IPS-NIHi7 (cell line): ENCODE measurements at regions not wholly inside any gene's neighbourhood (a gene's known extent, or its start where the extent isn't known, plus 50 kb on each side); places are given as distances from the start of the nearest gene placed in this dataset.

Experiments
- DNase-seq: peaks from one replicate; pipeline ENCODE4 v3.0.0; 2012; ENCODE audit warnings: mixed read lengths; ENCODE audit errors: extremely low spot score

DNA sequence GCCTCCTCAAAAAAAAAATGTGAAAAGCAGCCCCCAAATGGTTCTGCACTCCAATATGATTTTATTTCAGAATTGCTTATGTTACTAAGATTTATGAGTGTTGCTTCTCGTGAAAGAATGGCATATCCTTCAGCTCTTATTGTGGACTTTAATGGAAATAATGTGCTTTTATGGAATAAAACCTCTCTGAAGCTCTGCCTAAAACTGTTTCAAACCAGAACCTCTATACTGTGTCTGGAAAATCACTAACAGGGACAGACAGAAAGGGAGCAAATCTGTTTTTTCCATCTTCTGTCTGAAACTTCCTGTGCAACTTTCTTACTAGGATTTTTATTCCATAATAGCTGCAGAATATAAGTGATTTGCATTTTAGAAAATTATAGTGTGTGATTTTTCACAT lies 493.1 kb downstream of the ANKRD50 start:
- DNase-seq: no peak

DNA sequence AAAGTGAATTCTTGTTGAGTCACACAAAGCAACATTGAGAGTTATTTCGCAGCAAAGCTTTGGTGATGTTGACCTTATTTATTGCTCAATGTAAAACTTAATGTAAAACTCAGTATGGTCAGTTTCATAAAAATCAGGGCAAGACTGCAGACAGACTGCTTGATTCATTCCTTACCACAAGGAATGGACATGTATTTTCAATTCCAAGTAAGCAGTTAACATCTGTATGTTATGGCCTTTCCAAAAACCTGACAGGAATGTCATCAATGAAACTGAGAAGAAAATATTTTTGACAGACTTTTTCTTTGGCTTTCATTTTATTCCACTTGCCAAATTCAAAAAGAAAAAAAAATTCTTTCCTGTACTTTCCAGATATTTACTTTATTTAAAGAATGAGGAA lies 488.3 kb downstream of the ANKRD50 start:
- no peak for DNase-seq

DNA sequence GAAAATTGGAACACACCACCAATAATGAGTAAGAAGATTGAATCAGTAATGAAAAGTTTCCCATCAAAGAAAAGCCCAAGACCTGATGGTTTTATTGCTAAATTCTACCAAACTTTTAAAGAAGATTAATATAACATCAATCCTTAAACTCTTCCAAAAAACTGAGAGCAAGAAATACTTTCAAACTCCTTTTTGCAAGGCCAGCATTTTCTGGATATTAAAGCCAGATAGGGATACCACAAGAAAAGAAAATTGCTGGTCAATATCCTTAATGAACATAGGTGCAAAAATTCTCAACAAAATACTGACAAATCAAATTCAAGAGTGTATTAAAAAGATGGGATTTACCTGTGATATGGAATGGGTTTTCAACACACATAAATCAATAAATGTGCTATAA lies 484.6 kb downstream of the ANKRD50 start:
- no peak for DNase-seq

DNA sequence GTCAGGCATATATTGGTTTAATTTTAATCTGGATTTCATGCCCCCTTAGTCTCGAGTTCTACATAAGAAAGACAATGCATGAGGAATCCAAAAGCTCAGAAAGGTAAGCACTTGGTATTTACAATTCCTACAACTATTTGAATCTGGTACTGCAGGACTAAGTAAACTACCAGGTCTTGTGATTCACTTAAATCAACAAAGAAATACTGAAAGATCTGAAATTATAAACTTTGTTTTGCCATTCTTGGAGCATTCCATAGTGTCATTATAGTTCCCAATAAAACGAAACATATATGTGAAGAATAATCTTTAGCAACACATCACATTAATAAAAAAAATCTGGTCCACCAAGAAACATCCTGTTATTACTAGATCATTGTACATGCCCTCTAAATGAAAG lies 482.3 kb downstream of the ANKRD50 start:
- no peak for DNase-seq

DNA sequence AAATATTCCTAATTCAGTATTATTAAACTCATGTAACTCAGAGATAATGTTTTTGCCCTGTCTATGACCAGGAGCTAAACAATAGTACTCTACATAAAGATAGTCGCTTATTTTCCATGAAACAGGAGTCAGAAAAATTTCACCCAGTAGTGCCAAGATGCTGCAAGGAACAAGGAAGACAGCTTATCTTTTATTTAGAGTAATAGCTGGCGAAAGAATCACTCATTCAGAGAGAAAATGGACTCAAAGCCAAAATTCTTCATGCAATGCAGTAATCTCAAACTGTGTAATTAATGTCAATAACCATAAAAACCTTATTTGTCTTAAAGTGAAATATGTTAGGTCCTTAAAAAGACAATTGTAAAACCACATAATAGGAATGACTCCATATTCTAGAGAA lies 477.8 kb downstream of the ANKRD50 start:
- no peak for DNase-seq

DNA sequence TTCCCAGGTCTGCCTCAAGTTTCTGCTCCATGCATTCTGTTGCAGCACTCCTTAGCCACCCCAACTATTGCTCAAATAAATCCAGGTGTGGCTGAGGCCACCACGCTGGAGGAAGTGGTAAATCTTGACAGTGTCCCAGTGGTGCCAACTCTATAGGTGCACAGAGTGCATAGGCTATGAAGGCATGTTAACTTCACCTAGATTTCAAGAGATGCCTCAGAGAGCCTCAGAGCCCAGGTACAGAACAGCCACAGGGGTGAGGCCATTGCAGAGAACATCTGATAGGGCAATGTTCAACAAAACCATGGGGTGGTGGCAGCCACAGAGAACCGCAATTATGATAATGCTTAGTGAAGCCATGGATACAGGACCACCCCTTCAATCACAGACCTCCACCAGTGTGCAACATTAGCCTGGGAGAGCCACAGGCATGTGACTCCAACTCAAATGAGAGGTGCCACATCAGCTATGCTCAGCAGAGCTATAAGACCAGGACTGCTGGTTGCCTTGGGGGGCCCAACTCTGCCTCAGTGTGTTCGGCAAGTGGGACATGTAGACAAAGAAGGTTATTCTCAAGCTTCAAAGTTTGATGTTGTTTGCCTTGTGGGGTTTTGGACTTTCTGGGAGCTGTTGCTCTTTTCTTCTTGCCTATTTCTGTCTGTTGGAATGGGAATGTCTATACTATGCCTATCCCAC lies 468.7 kb downstream of the ANKRD50 start:
- no peak for DNase-seq

DNA sequence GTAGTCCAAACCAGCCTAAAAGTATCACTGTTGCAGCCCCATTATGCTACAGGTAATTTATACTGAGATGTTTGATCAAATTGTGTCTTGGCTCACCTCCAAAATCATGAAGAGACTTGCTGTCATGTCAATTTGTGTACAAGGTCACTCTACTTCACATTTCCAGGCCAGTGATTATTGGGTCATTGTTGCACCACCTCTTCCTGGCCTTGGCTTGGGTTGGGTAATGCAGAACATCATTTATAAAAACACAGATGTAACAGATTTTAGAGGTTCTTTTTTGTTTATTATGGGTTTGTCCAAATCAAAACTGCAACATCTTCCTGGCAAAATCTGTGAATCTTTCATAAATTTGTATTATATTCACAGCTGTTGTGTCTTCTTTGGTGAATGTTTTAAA lies 459.5 kb downstream of the ANKRD50 start:
- no peak for DNase-seq

DNA sequence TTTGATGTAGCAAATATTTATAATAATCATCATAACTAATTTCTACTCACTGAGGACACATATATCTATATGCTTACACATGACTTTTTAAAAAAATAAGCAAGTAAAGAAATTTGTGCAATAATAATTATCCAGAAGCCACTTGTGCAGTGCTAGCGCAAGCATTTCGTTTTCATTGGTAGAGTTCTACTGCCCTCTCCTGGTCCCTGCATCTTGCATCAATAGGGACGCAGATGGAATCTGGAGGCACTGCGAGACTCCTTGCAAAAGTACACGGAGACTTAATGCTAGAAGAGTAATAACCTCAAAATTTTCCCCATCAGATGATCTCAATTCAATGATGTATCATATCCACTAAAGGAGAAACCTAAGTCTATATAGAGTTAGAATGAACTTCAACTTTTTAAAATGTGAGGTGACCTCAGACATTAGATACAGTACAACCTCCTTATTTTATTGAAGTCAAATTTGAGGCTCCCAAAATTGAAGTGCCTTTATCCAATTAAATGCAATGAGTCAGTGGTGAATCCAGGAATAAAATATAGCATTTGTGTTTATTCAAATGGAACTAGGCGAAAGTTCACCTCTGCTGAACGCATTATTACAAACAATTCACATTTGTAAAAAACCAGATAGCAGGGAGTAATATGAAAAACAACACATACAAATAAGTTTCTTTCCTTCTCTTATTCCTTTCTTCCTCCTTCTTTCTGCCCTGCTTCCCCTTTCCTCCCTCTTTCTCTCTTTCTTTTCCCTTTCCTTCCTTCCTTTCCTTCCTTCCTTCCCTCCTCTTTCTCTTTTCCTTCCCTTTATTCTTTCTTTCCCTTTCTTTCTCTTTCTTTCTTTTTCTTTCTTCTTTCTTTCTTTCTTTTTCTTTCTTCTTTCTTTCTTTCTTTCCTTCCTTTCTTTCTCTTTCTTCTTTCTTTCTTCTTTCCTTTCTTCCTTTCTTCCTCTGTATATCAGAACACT lies 450.0 kb downstream of the ANKRD50 start:
- DNase-seq: peak; percentile 51

DNA sequence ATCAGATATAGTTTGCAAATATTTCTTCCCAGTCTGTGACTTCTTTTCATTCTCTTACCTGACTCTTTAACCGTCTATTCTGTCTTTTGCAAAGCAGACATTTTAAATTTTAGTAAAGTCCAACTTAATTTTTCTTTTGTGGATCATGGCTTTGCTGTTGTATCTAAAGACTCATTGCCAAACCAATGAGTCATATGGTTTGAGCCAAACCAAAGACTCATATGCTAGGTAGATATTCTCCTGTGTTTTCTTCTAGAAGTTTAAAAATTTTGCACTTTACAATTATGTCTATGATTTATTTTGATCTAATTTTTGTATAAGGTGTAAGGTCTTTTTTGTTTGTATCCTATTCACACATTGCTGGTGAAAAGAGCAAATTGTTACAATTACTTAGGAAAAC lies 446.8 kb downstream of the ANKRD50 start:
- DNase-seq: no peak

DNA sequence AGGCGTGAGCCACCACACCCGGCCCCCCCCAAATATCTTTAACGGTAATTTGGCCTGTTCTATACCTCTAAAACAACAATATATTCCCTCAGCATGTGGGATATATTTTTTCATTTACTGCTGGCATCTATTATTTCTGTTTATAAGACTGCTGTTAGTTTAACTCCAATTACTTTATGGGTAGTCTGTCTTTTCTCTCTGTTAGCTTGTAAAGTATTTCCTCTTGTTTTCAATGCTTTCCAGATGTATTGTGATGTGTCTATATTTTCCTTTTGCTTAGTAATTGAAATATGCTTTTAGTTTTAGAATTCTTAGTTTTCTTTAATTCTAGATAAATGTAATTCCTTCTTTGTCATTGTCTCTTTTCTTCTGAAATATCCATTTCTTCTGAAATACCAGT lies 445.8 kb downstream of the ANKRD50 start:
- no peak for DNase-seq

DNA sequence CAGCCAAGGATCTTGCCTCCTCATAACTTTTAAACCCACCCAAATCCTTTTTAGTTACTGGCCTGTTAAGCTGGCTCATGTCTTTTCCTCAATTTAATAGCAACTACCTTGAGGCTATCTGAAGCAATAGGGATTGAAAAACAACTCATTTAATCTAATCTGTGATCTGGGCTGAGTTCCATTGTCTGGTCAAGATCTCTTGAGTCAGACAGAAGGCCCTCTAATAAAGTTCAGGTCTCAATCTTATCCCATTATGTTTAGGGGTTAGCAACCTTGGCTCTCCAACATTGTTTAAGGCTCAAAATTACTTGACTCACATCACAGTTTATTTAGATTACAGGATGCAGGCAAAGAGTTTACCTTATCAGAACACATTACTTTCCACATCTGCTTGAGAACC lies 436.1 kb downstream of the ANKRD50 start:
- no peak for DNase-seq

DNA sequence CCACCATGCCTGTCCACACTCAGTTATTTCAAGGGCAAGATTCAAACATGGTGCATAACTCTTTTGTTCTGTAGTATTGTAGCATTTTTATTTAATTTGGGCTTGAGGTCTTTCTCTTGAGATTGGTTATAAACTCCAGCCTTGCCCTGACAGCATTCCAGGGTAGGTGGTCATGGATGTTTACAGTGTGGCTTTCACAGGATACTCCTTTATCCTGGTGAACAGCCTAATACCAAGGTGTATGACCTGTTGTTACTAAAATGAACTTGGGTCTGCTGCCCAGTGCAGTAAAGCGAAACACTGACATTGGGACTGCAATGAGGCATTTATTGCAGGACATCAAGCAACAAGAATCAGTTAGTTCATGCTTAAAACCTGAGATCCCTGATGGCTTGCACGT lies 434.8 kb downstream of the ANKRD50 start:
- no peak for DNase-seq

DNA sequence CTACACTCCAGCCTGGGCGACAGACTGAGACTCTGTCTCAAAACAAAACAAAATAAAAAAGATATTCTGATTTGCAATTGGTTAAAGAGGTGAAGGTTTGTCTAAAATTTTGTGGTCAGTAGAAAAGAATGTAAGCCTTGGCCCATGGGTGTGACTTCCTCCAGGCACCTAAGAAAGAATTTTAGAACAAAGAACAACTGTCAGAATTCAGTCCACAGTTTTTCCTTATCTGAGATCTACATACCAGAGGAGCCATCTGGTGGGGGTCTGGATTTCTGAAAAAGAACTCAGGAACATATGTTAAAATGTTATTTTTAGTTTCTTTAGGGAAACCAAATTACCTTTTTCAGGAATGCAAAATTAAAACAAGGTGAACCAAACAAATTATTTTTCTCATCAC lies 434.1 kb downstream of the ANKRD50 start:
- no peak for DNase-seq

DNA sequence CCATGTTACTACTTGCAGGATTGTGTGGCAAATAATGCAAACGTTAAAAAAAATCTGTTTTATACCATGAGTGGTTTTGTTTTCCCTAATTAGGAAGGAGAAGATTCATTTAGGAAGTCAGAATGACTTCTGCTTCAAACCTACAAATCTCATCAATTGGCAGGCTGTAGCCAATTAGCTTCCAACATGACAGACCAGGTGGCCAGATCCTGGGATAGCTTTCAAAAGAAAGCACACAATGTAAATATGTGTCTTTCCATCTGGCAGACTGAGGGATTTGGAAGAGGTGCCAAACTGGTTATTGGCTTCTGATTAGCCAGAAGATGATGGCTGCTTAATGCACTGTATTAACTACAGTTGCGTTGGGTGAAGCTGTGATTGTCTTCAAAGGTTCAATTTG lies 432.8 kb downstream of the ANKRD50 start:
- no peak for DNase-seq

DNA sequence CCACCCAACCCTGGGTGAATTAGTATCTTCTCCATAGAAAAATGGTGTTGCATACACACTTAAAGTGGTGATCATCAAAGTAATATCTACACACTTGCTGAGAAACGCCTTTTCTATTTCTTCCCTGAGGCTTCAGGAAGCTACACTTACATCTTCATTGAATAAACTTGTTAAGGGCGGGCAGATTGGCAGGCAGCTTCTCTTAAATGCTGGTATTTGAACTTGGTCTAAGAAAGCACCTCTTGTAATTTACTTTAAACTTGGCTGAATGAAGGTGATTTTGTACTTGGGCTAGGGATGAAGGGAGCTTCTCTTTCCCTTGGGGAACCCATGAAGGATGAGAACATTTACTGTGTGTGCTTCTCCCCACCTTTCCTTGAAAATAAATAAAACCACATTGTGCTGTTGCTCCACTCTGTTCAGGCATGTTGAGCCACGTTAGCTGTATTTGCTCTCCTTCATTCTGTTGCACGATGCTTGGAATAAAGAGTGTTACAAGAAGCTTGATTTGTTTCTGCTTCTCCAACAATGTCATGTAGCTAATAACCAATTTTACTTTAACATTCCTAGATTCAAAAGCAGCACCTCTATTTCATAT lies 430.1 kb downstream of the ANKRD50 start:
- no peak for DNase-seq

DNA sequence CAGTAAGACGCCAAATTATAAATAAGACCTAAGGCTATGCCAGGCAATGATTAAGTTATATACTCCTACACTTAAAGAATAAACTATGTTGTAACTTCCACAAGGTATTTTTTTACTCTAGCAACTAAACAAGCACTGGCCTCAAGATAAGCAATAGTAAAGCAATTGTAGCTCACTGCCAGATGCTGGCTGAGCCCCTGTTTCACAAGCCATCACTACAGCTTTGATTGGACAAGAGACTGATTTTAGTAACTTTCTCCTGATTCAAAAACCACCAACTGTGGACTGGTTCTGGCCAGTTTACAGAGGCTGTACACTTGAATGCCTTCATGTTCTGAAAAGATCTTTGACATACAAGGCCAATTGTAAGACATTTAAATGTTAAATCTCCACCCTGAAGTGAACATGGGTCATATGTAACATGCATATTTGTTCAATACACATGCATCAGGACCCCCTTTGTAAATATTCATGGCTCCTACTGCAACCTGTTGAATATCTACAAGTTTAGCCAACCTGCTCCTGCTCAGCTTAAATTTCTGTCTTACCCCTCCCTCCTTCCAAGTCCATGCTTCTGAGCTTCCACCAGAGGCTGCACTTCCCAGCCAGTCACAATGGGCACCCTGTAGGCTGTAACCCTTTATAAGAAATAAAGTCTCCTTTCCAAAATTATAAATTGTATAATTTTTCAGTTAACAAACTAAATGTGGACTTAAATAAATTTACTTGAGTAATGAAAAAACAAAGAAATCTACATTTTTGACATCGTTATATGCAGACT lies 423.6 kb downstream of the ANKRD50 start:
- no peak for DNase-seq

DNA sequence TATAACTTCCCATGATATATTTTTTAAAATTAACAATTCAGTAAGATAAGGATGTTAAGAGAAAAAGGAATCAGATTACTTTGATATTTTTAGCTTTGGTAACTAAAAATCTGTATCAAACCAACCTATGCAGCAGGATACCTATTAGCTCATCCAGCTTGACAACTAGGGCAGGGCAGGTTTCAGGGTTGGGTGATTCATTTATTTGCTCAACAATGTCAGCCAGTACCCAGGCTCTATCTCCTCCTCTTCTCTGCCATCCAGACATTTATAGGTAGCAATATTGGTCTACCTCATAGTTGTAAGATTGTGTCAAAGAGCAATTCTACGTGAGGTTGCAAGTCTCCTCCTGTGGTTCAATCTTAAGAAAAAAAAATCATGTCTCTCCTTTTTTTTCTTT lies 421.9 kb downstream of the ANKRD50 start:
- DNase-seq: no peak

DNA sequence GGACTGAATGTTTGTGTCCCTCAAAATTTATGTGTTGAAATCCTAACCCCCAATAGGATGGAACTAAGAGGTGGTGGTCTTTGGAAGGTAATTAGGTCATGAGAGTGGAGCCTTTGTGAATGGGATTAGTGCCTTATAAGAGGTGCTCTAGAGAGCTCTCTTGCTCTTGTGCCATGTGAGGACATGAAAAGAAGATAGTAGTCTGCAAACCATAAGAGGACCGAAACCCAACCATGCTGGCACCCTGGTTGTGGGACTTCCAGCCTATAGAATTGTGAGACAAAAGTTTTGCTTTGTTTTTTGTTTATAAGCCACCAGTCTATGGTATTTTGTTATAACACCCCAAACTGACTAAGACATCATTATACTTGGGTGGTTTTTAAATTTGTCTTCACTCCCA lies 417.1 kb downstream of the ANKRD50 start:
- no peak for DNase-seq

DNA sequence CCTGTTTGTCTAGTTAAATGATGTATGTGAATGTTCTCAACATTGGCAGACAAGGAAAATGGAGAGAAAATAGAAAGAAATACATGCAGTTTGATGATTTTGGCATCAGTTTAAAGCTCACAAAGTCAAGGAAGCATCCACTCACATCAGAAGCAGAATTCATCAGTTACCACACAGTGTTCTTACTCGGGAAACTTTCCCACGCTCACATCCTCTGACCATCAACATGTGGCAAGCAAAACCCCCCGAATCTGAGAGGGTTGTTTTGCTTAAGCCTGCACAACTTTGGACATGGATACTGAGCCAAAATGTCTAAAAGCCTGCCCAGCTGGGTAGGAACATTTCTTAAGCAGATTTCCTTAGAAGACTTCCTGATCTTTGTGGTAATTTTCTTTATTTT lies 407.6 kb downstream of the ANKRD50 start:
- no peak for DNase-seq

DNA sequence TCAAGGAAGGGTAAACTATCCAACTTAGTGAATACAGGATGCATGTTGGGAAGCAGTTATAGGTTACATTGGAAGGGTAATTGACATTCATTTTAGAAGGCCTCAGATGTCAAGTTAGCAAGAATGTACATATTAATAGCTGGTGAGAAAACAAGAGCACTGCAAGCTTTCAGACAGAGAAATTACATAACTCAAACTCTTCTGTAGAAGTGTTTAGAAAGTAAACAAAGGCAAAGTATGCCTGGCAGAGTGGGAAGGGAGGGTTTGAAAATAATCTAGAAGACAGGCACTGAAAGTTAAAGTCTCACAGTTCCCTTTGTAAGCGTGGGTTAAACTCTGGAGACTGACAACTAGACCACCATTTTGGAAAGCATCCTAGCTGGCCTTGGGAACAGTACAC lies 406.2 kb downstream of the ANKRD50 start:
- no peak for DNase-seq

DNA sequence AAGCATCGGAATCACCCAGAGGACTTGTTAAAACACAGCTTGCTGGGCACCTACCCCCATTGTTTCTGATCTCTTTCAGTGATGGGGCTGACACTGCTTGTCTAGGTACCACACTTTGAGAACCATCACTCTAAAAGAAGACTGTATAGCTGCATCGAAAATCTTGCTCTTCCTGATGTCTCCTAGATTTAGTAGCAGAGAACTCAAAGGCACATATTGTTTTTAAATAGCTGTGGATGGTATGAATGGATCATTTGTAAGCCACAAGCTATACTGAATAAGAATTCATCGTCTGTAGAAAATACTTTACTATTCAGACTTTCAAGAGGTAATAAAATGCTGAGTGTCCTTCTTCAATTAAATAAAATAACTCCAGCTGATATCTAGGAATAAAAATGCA lies 405.4 kb downstream of the ANKRD50 start:
- no peak for DNase-seq

DNA sequence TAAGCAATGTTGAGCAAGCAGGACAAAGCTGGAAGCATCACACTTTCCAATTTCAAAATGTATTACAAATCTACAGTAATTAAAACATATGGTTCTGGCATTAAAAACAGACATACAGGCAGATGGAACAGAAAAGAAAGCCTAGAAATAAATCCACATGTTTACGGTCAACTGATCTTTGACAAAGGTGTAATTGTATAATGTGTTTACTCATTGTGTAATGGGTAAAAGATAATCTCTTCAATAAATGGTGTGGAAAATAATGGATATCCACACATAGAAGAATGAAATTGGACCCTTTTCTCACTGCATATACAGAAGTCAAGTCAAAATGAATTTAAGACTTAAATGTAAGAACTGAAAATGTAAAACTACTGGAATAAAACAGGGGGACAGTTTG lies 394.2 kb downstream of the ANKRD50 start:
- no peak for DNase-seq
